GM23248 (cell line): ENCODE measurements at regions not wholly inside any gene's neighbourhood (a gene's known extent, or its start where the extent isn't known, plus 50 kb on each side); places are given as distances from the start of the nearest gene placed in this dataset.

Experiments used
- DNase-seq: peaks from one replicate; pipeline ENCODE4 v3.0.0-alpha.2; 2015
- H2AFZ ChIP-seq: fragments of 200-600 bp; sonication (generic); 2 replicates; pipeline ENCODE4 v1.6.1; 2016; ENCODE audit warnings: antibody characterized with exemption
- H3F3A ChIP-seq: fragments of 200-600 bp; sonication (generic); 2 replicates; pipeline ENCODE4 v1.6.1; 2016; ENCODE audit warnings: mild to moderate bottlenecking, antibody characterized with exemption, mixed run types; ENCODE audit not compliant: insufficient read depth
- H3K27ac ChIP-seq: fragments of 200-600 bp; sonication (generic); 2 replicates; pipeline ENCODE4 v1.5.1; 2016; ENCODE audit warnings: mild to moderate bottlenecking
- H3K27me3 ChIP-seq: fragments of 200-600 bp; sonication (generic); replicated peaks from 2 replicates; pipeline ENCODE4 v1.6.1; 2016; ENCODE audit warnings: mild to moderate bottlenecking; ENCODE audit not compliant: insufficient read depth
- H3K36me3 ChIP-seq: fragments of 200-600 bp; sonication (generic); 2 replicates; pipeline ENCODE4 v1.6.1; 2016; ENCODE audit warnings: low read depth, mild to moderate bottlenecking
- H3K4me1 ChIP-seq: fragments of 200-600 bp; sonication (generic); 2 replicates; pipeline ENCODE4 v1.6.1; 2016; ENCODE audit warnings: mild to moderate bottlenecking; ENCODE audit not compliant: insufficient read depth
- H3K4me2 ChIP-seq: fragments of 200-600 bp; sonication (generic); one replicate; pipeline ENCODE4 v1.6.1; 2016; ENCODE audit warnings: mild to moderate bottlenecking; ENCODE audit not compliant: unreplicated experiment
- H3K4me3 ChIP-seq: fragments of 200-600 bp; sonication (generic); 2 replicates; pipeline ENCODE4 v1.5.1; 2016; ENCODE audit warnings: mild to moderate bottlenecking
- H3K79me2 ChIP-seq: fragments of 200-600 bp; sonication (generic); 2 replicates; pipeline ENCODE4 v1.6.1; 2016; ENCODE audit warnings: mild to moderate bottlenecking; ENCODE audit not compliant: insufficient read depth
- H3K9ac ChIP-seq: fragments of 200-600 bp; sonication (generic); 2 replicates; pipeline ENCODE4 v1.6.1; 2016; ENCODE audit warnings: mild to moderate bottlenecking
- H3K9me2 ChIP-seq: fragments of 200-600 bp; sonication (generic); 2 replicates; pipeline ENCODE4 v1.6.1; 2016; ENCODE audit warnings: mixed run types, mild to moderate bottlenecking, moderate library complexity; ENCODE audit not compliant: insufficient read depth
- H3K9me3 ChIP-seq: fragments of 200-600 bp; sonication (generic); one replicate; pipeline ENCODE4 v1.6.1; 2017; ENCODE audit warnings: low read depth
- H4K20me1 ChIP-seq: fragments of 200-600 bp; sonication (generic); 2 replicates; pipeline ENCODE4 v1.6.0; 2016; ENCODE audit not compliant: insufficient read depth
- EZH2 ChIP-seq: fragments of 200-600 bp; sonication (generic); IDR thresholded peaks from 2 replicates; pipeline ENCODE4 v1.6.1; 2018; ENCODE audit warnings: antibody characterized with exemption, mild to moderate bottlenecking; ENCODE audit not compliant: insufficient read depth, poor library complexity, severe bottlenecking
- EZH2phosphoT487 ChIP-seq: fragments of 200-600 bp; sonication (generic); IDR thresholded peaks from 2 replicates; pipeline ENCODE4 v1.6.1; 2018; ENCODE audit warnings: antibody characterized with exemption, moderate library complexity, mild to moderate bottlenecking, low read depth; ENCODE audit not compliant: insufficient read depth
- WGBS, 2 experiments: methylation state at CpG; one replicate each; pipeline ENCODE4 v1.1.6; 2015 to 2017; ENCODE audit warnings: low lambda C conversion rate in 2 of 2, low coverage in 1 of 2; ENCODE audit errors: missing lambda C conversion rate in 2 of 2; 5-methylcytosine and 5-hydroxymethylcytosine counted together
- in situ Hi-C: fragments of 300-500 bp; cut with MboI; formaldehyde crosslinking; loops from 2 replicates; pipeline ENCODE4 v1.15.0; 2020

DNA sequence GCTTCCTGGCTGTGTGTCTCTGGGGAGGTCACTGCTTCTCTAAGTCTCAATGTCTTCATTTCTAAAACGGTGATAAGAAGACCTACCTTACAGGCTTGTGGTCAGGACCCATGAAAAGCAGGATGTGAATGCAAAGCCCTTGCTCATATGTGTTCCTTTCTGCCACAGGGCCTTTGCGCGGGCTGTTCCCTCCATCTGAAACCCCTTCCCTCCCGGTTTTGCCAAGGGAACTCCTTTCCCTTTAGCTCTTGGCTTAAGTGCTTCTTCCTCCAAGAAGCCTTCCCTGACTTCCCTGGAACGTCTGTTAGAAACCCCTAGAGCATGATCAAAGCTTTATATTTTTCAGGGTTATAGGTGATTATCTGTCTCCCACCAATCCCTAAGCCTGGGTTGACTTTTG lies 147.2 kb upstream of the PTPN1 start:
- H3K27me3 ChIP-seq, result no peaks in the 10 kb centered on the region
- TF ChIP-seq EZH2phosphoT487, result no peak
- TF ChIP-seq EZH2, result no peak
- H3K9me3 ChIP-seq, result no peaks in the 10 kb centered on the region
- 36 to 37% methylated on average over 5 of the region's 5 CpGs for WGBS, 2 experiments
- no peak overlapping the region for H3K9ac ChIP-seq
- in situ Hi-C loops, result no loop called here
- no peak for DNase-seq
- H3F3A ChIP-seq, result no peaks in the 10 kb centered on the region
- no peak overlapping the region for H3K27ac ChIP-seq
- H2AFZ ChIP-seq, result no peak overlapping the region
- H3K4me2 ChIP-seq, result no peak overlapping the region
- H3K9me2 ChIP-seq, result no peaks in the 10 kb centered on the region
- no peaks in the 10 kb centered on the region for H3K79me2 ChIP-seq
- no peaks in the 10 kb centered on the region for H3K4me1 ChIP-seq
- no peaks in the 10 kb centered on the region for H4K20me1 ChIP-seq
- no peak overlapping the region for H3K4me3 ChIP-seq
- no peaks in the 10 kb centered on the region for H3K36me3 ChIP-seq

DNA sequence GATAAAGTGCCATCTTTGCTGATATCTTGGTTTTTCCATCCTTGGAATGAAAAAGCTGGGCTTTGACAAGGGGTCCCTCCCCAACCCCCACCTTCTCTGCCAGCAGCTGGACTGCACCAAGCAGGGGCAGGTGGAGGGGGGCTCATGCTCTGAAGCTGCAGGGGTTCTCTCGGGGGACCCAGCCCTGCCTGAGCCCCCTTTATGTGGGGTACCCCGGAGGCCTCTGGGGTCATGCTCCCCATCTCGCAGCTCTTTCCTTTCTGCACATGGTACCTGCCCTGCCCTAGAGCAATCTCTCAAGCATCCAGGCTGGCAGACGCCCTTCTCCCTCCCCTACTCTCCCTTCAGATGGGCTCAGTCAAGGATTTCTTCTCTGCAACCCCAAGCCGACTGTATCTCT lies 146.7 kb upstream of the PTPN1 start:
- no peaks in the 10 kb centered on the region for H3K9me2 ChIP-seq
- no peaks in the 10 kb centered on the region for H3K79me2 ChIP-seq
- H3K36me3 ChIP-seq, result no peaks in the 10 kb centered on the region
- no peak overlapping the region for H3K4me3 ChIP-seq
- no peak for DNase-seq
- no peak for TF ChIP-seq EZH2phosphoT487
- TF ChIP-seq EZH2, result no peak
- WGBS, 2 experiments, result 91 to 95% methylated on average over 5 of the region's 5 CpGs
- H4K20me1 ChIP-seq, result no peaks in the 10 kb centered on the region
- no peak overlapping the region for H3K27ac ChIP-seq
- H3K9me3 ChIP-seq, result no peaks in the 10 kb centered on the region
- H3K27me3 ChIP-seq, result no peaks in the 10 kb centered on the region
- no peaks in the 10 kb centered on the region for H3K4me1 ChIP-seq
- no peaks in the 10 kb centered on the region for H3F3A ChIP-seq
- H2AFZ ChIP-seq, result no peak overlapping the region
- in situ Hi-C loops, result no loop called here
- H3K4me2 ChIP-seq, result no peak overlapping the region
- no peak overlapping the region for H3K9ac ChIP-seq

DNA sequence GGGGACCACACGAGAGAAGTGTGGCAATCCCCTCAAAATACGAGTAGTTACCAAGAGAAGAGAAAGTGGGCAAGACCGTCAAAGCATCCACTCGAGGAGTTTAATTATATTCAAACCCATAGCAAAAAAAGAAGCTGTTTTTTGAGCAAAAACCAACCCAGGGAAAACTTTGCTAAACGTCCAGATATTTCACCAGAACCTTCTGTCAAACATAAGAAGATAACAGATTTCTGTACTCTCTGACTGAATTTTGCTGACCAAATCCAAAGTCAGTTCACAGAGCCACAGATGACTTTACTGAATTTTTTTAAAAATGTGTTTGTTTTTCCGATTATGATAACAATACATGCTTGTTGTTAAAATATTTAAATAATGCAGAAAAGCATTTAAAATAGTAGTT lies 145.6 kb upstream of the PTPN1 start:
- TF ChIP-seq EZH2, result no peak
- no peak for TF ChIP-seq EZH2phosphoT487
- WGBS, 2 experiments, result 43 to 46% methylated on average over 6 of the region's 6 CpGs

DNA sequence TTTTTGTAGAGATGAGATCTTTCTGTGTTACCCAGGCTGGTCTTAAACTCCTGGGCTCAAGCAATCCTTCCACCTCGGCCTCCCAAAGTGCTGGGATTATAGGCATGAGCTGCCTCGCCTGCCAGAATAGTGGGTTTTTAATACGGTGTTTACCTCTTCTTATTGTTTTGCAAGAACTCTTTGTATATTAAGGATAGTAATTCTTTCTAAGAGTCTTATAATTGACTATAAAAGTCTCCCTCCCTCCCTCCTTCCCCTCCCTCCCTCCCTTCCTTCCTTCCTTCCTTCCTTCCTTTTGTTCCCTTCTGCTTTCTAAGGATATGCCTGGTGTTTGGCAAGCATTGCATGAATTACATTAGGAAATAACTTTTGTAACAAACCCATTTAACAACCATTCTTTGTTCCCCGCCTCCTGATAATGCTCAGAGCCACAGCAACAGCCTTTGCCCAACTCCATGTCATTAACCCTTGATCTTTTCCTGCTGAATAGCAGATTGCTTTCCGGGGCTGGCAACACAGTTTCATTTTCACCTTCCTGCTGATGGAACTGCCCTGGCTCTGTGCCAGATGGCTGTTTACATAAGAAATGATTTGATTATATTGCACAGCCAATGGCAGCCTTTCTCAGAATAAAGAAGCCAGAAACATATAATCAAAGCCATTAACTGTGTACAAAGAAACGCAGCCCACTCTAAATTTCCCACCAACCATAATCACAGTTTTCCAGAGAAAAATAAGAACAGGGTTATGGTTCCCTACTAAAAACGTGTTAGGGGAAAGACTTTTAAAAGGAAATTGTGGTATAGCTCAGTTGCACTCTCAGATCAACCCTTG lies 143.7 kb upstream of the PTPN1 start:
- H2AFZ ChIP-seq, result no peak overlapping the region
- no peak overlapping the region for H3K27ac ChIP-seq
- H3K9ac ChIP-seq, result no peak overlapping the region
- no peaks in the 10 kb centered on the region for H4K20me1 ChIP-seq
- H3K9me2 ChIP-seq, result no peaks in the 10 kb centered on the region
- no peaks in the 10 kb centered on the region for H3K9me3 ChIP-seq
- H3F3A ChIP-seq, result no peaks in the 10 kb centered on the region
- no peaks in the 10 kb centered on the region for H3K36me3 ChIP-seq
- H3K27me3 ChIP-seq, result no peaks in the 10 kb centered on the region
- H3K4me2 ChIP-seq, result no peak overlapping the region
- WGBS, 2 experiments, result 69 to 72% methylated on average over 7 of the region's 7 CpGs
- in situ Hi-C loops, result no loop called here
- no peak overlapping the region for H3K4me3 ChIP-seq
- TF ChIP-seq EZH2phosphoT487 (no peak), EZH2 (no peak)
- no peaks in the 10 kb centered on the region for H3K4me1 ChIP-seq
- H3K79me2 ChIP-seq, result no peaks in the 10 kb centered on the region
- no peak for DNase-seq

More for the DNA sequence above, 145.6 kb upstream of the PTPN1 start:
- in situ Hi-C loops, result no loop called here
- H4K20me1 ChIP-seq, result no peaks in the 10 kb centered on the region
- H2AFZ ChIP-seq, result no peak overlapping the region
- H3F3A ChIP-seq, result no peaks in the 10 kb centered on the region
- H3K79me2 ChIP-seq, result no peaks in the 10 kb centered on the region
- H3K4me2 ChIP-seq, result no peak overlapping the region
- H3K36me3 ChIP-seq, result no peaks in the 10 kb centered on the region
- no peak overlapping the region for H3K27ac ChIP-seq
- H3K9ac ChIP-seq, result no peak overlapping the region
- no peak for DNase-seq
- no peaks in the 10 kb centered on the region for H3K9me3 ChIP-seq
- H3K4me3 ChIP-seq, result no peak overlapping the region
- H3K4me1 ChIP-seq, result no peaks in the 10 kb centered on the region
- no peaks in the 10 kb centered on the region for H3K9me2 ChIP-seq
- H3K27me3 ChIP-seq, result no peaks in the 10 kb centered on the region
